ENCODE measurements at regions not wholly inside any gene's neighbourhood (a gene's known extent, or its start where the extent isn't known, plus 50 kb on each side); places are given as distances from the start of the nearest gene placed in this dataset.

DNA sequence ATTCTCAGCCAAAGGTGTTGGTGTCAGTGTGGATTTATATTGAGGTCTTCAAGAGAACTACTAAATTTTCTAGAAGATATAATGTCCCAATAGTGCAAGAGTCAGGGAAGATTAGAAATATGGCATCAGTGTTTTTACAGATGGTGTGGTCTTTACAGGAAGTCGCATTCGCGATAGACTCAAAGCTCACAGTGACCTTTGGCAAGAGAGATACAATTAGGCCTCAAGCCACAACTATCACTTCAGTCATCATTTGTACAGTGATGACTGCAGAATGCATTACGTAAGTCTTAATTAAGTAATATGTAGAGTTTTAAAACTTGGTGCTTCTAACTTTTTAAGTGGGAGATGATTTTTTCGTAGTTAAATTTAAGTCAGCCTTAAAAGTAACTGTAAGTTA is 237.2 kb upstream of the FSTL5 start:
- DNase-seq (ENCODE audit: low read depth in 3 of 3, low spot score in 2 of 3), result no peak

DNA sequence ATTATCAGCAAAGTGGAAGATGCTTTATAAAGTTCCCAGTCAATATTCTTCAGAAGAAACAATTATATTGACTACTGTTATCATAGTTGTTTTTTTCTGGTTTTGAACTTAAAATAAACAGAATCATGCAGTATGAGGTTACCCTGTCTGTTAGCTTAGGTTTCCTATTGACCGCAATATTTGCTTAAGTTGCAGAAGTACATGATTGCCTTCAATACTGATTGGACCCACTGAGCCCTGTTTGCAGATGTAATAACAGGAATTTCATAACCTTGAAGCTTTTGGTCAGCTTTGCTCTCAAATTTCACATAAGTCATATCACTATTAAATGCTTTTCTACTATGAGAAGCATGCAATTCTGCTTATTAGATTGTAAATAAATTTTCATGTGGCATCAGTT is 229.1 kb upstream of the FSTL5 start:
- DNase-seq (ENCODE audit: low read depth in 3 of 3, low spot score in 2 of 3), result no peak

DNA sequence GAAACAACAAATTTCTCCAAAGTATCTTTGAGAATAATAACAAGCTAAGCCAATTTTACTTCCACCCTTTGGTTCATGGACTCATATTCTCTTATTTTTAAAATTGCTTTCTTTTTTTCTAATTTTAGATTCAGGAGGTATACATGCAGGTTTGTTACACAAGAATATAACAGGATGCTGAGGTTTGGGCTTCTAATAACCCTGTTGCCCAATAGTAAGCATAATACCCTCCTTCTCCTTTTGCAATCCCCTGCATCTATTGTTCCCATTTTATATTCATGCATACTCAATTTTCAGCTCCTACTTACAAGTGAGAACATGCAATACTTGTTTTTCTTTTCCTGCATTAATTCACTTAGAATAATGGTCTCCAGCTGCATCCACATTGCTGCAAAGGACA is 202.3 kb upstream of the FSTL5 start:
- DNase-seq (ENCODE audit: low read depth in 3 of 3, low spot score in 2 of 3), result no peak

DNA sequence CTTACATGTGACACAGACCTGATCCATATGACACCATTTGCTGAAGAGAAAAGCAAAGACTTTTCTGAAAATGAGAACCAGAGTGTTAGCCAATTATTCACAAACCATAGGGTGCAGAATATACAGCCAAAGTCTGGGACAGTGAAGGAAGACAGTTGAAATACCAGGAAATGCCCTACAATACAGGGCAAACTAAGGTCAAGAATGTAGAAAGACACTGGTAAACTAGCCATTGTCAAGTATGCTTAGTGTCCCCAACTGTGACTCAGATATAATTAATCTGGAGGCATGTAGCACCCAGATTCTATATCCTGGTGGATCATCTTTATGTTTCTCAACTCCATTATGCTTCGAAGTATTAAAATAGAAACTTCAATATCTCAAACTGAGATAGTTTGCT is 200.9 kb upstream of the FSTL5 start:
- DNase-seq (ENCODE audit: low read depth in 3 of 3, low spot score in 2 of 3), result no peak

DNA sequence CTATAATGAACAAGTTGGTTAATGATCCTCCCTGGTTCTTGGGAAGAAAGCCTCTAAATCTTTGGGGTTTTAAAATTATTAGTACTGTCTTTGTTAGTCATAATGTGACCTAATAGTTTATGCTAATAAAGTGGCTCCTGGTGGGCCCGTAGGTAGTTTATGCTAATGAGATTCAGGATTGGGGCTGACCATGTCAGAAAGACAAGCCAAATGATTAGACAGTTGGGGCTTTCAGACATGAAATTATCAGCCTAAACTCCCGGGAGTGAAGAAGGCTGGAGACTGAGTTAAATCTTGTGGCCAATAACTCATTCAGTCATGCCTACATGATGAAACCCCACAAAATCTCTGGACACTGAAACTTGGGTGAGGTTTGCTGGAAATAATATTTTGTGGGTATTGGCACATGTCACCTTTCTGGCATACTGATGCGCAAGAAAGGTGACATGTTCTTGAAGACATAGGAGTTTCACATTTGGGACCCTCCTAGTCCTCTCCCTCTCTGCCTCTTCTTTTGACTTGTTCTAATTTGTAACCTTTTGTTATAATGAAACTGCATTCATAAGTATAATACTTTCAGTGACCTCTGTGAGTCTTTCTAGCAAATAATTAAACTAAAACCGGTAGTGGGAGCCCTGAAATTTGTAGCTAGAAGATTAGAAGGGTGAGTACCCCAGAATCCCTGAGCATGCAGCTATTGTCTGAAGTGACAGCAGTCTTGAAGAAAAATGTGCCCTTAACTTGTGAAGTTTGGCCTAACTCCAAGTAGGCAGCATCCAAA is 196.8 kb upstream of the FSTL5 start:
- DNase-seq (ENCODE audit: low read depth in 3 of 3, low spot score in 2 of 3), result no peak

DNA sequence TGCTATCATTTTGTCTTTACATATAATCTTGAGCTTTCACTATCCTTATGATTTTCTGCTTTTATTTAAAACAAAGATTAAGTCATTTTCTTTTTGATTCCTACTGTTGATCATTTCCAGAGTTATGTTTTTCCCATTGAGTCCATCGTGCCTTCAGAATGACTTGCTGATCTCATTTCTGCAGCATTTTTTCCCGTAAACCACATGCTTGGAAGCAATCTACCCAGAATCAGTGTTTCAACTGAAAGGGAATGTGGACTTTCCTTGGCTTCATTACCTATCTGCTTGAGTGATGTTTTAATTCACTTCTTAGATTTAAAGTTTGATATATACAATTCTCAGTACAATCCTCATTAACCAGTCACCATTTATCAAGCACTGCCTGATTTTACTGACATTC is 192.4 kb upstream of the FSTL5 start:
- peak in 1 of 3 donors; percentile 1 for DNase-seq (ENCODE audit: low read depth in 3 of 3, low spot score in 2 of 3)

DNA sequence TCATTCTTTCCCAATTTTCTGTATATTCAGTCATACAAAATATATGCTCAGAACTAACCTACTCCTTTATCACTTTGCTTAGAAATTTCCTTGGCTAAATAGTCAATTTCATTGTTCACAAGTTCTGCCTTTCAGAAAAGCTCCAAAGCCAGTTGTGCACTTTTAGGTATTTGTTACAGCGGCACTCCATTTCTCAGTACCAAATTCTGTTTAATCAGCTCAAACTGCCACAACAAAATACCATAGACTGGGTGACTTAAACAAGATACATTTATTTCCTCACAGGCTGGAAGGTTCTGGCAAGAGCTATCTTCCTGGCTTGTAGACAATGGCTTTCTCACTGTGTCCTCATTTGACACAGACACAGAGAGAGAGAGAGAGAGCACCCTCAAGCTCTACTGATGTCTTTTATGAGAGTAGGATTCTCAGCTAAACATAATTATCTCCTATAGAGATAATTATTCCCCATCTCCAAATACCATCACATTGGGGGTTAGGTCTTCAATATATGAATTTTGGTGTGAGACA is 188.8 kb upstream of the FSTL5 start:
- no peak for DNase-seq (ENCODE audit: low read depth in 3 of 3, low spot score in 2 of 3)

DNA sequence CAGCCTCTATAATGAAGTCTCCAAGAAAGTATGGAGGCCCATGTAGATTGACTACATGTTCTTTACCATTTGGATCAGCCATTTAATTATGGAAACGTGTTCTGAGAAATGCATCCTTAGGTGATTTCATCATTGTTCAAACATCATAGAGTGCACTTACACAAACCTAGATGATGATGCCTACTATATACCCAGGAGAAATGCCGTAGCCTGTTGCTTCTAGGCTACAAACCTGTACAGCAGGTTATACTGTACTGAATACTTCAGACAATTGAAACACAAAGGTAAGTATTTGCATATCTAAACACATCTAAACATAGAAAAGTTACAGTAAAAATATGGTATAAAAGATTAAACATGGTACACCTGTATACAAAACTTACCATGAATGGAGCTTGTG is 186.5 kb upstream of the FSTL5 start:
- DNase-seq (ENCODE audit: low read depth in 3 of 3, low spot score in 2 of 3), result no peak

DNA sequence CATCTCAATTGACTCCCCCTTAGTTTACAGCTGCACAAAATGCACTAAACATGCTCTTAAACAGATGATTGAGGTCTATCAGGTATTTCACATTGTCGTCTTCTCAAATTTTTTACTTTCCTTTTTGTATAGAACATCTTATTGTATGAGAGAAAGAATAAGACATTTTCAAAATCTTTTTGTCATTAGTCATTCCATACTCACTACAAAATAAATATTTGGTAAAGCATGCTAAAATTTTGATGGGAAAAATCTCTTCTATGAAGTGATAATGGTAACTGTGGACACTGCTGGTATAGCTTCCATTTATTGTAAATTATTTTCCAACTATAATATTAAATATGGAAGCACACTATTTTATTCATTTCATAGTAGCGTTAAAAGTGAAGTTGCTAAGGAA is 185.6 kb upstream of the FSTL5 start:
- no peak for DNase-seq (ENCODE audit: low read depth in 3 of 3, low spot score in 2 of 3)

DNA sequence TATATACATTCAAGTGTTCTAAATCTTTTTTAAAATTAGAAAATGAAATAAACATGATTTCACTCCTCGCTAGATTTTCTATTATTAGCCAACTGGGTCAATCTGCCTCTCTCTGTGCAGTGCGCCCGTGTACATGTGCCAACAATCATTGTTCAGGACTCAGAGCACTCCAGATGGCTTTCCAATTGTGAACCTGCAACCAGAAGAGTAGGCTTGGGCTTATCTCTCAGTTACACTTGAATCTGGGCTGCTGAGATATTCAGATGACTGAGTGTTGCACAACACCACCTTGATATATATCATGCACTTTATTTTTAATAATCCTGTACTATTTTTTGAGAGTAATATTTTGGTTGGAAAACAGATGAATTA is 184.0 kb upstream of the FSTL5 start:
- no peak for DNase-seq (ENCODE audit: low read depth in 3 of 3, low spot score in 2 of 3)

DNA sequence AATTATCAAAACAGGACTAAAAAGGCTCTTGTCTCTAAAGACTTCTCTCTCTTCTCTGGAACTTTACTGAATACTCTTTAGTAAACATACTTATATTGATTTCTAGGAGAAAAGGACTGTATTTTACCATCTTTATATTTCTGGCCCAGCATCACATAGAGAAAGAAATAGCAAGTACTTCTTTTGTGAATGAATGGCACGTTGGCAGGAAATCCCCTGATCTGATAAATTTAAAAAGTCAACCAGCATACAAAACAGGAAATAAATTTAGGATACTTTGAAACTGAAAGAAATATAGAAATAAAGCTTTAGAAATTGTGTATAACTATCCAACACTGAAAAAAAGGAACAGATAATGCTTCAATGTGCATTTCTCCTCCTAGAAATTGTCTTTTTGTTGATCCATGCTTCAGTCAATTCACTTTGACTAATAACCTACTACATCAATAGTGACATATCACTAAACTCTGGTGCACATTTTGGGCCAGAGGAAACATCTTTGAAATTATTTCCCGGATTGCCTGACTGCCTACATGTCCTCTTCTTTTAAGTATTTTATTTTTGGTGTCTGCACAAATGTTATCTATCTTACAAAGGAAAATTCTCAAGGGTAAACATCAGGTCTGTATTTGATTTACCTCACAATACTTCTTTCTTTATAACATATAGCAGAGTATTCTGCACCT is 183.5 kb upstream of the FSTL5 start:
- no peak for DNase-seq (ENCODE audit: low read depth in 3 of 3, low spot score in 2 of 3)

DNA sequence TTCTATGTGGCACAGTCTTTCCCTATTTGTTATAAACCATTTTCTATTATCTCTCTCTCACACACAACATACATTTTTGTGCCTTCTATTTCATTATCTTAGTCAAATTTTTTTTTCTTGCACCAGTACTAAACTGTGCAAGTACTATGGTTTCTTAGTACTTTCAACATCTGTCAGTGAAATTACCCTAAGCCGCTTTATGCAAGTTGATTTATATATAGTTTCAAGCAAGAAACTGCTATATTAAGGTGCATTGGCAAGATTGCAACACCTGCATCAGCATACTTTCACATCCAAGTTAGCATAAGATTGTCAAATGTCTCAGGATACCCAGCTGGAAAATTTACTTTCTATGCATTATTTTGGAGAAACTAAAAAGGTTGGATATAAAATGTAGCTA is 180.2 kb upstream of the FSTL5 start:
- DNase-seq (ENCODE audit: low read depth in 3 of 3, low spot score in 2 of 3), result no peak

DNA sequence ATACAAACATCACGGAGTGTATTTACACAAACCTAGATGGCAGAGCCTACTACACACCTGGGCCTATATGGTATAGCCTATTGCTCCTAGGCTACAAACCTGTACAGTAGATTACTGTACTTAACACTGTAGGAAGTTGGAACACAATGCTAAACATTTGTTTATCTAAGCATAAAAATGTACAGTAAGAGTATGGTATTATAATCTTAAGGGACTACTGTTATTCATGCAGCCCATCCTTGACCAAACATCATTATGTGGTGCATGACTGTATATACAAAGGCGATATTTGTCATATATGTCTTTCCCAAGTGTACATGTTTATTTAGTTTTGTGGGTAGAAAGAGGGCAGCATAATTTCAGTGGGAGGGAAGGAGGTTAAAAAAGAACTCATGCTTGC is 177.7 kb upstream of the FSTL5 start:
- no peak for DNase-seq (ENCODE audit: low read depth in 3 of 3, low spot score in 2 of 3)

DNA sequence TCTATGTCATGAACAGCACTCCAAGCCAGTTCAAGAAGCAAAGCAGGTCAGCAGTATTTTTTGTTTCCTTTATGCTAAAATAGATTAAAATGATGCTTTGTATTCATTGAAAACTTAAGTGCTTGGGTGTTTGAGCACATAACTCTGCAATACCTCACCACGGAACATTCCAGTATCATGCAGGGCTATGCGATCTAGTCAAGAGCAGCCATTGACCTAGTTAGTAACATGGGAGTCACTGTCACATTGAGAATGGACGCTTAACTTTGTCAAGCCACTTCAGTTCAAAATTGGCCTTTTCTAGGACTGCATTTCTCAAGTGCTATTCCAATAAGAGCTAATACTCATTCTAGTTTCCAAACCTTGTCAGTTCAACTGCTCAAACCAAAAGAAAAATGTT is 160.1 kb upstream of the FSTL5 start:
- DNase-seq (ENCODE audit: low read depth in 3 of 3, low spot score in 2 of 3), result no peak

DNA sequence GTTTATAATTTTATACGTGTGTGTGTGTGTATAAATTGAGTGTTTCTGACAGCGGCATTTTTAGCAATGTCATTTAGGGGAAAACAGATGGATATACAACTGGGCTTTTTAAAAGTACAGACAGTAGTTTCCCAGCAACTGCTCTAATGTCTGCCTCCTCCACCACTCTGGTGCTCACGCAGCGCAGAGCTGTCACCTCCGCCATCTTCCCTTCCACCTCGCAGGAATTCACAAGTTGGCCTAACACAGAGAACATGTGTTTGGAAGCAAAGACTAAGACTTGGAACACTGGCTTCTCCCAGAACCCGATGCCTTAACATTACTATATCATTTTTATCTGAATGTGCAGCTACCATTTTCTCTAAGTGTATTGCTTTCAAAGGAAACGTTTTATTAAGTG is 158.3 kb upstream of the FSTL5 start:
- DNase-seq (ENCODE audit: low read depth in 3 of 3, low spot score in 2 of 3), result no peak

DNA sequence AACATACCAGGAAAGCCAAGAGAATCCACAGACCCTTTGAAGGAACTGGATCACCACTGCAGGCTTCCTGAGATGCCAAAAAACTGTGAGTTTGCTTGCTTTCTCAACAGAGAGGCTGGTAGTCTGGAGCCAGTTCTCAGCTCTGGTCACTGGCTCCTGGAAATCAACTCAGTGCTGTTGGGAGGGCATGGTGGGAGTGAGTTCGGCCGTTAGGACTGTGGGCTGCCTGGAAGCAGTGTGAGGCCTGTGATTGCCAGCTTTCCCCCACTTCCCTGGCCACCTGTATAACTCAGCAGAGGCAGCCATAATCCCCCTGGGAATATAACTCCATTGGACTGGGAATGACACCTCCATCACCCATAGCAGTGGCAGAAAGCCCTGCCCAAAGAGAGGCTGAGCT is 122.0 kb upstream of the FSTL5 start:
- no peak for DNase-seq (ENCODE audit: low read depth in 3 of 3, low spot score in 2 of 3)

DNA sequence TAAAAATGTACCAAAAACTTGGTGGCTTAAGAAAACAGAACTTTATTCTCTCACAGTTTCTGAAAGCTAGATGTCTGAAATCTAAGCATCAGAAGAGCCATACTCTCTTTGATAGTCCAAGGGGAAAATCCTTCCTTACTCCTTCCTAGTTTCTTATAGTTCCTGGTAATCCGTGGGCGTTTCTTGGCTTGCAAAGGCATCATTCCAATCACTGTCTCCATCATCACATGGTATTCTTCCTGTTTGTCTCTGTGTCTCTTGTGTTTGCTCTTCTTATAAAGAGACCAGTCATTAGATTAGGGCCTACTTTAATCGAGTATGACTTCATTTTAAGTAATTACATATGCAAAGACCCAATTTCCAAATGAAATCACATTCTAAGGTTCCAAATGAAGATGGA is 118.9 kb upstream of the FSTL5 start:
- DNase-seq (ENCODE audit: low read depth in 3 of 3, low spot score in 2 of 3), result no peak

DNA sequence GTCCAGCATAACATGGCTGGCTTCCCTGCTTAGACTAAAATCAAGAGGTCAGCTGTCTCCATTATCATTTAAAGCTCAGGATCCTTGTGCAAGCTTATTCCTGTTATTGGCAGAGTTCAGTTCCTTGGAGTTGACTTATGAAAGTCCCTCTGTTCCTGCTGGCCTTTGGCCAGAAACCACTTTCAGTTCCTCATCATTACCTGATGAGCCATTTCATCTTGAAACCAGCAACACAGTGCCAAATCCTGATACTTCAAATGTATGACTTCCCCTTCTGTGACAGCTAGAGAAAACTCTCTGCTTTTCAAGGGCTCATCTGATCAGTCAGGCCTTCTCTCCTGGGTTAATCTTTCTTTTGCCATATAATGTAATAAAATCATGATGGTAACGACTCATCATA is 110.6 kb upstream of the FSTL5 start:
- no peak for DNase-seq (ENCODE audit: low read depth in 3 of 3, low spot score in 2 of 3)

DNA sequence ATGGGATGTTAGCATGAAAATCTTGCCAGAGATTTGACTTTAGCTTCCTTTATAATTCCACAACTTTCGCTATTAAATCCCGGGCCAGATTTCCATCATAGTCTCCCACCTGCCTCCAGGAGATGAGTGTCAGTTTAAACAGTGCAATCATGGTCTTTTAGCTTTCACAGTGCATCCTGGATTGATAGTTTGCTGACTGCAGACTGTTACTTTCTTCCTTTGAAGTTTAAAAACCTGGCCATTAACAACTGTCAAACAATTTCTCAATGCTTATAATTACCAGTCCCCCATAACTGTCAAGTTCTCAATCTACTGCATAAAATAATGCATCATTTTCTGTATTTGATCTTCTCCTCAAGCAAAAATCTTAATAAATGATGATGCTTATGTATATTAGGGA is 108.4 kb upstream of the FSTL5 start:
- DNase-seq (ENCODE audit: low read depth in 3 of 3, low spot score in 2 of 3), result no peak

DNA sequence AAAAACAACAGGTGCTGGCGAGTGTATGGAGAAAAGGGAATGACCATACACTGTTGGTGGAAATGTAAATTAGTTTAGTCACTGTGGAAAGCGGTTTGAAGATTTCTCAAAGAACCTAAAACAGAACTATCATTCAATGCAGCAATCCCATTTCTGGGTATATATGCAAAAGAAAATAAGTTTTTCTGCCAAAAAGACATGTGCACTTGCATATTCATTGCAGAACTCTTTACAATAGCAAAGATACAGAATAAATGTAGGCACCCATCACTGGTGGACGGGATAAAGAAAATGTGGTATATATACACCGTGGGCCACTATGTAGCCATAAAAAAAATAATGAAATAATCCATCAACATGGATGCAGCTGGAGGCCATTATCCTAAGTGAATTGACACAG is 105.1 kb upstream of the FSTL5 start:
- no peak for DNase-seq (ENCODE audit: low read depth in 3 of 3, low spot score in 2 of 3)

DNA sequence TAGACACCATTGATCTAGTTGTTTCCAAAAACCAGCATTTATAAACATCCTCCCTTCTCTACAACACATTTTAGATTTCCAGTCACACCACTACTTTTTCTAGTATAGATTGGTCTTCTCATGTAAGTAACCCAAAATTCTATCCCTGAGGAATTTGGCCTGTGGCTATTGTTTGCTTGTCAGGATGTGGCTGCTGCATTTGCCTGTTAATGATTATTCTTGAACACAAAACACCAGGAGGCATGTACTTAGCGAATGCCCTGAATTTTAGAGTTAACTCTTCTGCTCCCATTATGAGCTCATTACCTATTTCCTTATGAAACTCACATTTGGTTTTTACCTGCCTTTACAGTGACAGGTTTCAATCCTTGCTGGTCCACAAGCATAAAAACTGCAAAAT is 102.0 kb upstream of the FSTL5 start:
- DNase-seq (ENCODE audit: low read depth in 3 of 3, low spot score in 2 of 3), result no peak

DNA sequence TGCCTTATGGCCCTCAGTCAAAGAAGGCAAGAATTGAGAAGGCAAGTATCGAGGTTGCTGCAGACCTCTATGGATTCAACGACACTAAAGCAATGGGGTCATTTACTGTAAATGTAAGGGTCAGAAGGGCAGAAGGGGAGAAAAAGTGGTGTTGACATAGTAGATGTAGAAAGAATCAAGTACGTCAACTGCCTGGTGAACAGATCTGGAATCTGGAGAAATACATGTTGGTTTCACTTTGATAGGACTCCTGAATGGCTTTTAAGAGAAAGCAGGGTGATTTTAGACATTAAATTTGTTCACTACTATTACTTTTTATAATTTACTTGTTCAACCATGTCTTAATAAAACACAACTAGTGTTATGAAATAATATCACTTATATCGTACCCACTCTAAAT is 81.3 kb upstream of the FSTL5 start:
- DNase-seq (ENCODE audit: low read depth in 3 of 3, low spot score in 2 of 3), result no peak

DNA sequence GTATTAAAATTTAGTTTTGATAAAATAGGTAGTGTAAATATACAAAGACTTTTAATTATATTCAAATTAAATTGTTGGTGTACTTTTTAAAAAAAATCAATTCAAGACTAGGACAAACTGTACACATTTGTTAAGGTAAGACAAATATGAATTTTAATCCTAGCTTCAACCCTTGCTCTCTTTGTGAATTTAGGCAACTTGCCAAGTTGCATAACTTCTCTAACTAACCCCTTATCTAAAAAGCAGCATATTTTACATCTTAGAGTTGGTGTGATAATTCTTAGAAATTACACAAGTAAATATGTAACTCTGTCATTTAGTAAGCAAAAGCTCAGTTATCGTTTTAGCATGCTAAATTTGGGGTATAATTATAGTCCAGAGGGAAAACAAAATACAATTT is 78.1 kb upstream of the FSTL5 start:
- no peak for DNase-seq (ENCODE audit: low read depth in 3 of 3, low spot score in 2 of 3)
